SK-N-SH treated with all-trans-retinoic acid at 6 μM for 48 hours (cell line): ENCODE measurements at regions not wholly inside any gene's neighbourhood (a gene's known extent, or its start where the extent isn't known, plus 50 kb on each side); places are given as distances from the start of the nearest gene placed in this dataset.

Source experiments
- ATAC-seq: fragments of 200-7000 bp; cut with Tn5 transposase; 3 replicates; pipeline ENCODE4 v1.9.1; 2020; ENCODE audit warnings: mild to moderate bottlenecking, moderate library complexity
- ARNTL ChIP-seq: fragments of 450-650 bp; formaldehyde crosslinking; IDR thresholded peaks from 2 replicates; pipeline ENCODE4 v1.5.0; 2020; ENCODE audit warnings: low read depth, mild to moderate bottlenecking, moderate library complexity, borderline replicate concordance
- BACH2 ChIP-seq: fragments of 250-450 bp; sonication (Bioruptor Pico); IDR thresholded peaks from 2 replicates; pipeline ENCODE4 v1.9.0; 2021; ENCODE audit warnings: mild to moderate bottlenecking, borderline replicate concordance
- CREB5 ChIP-seq: fragments of 250-450 bp; sonication (Bioruptor Pico); IDR thresholded peaks from 2 replicates; pipeline ENCODE4 v1.5.1; 2020; ENCODE audit warnings: low read depth, mild to moderate bottlenecking, moderate library complexity
- CSRNP3 ChIP-seq: fragments of 250-450 bp; sonication (Bioruptor Pico); IDR thresholded peaks from 2 replicates; pipeline ENCODE4 v1.5.1; 2021; ENCODE audit warnings: mild to moderate bottlenecking, moderate library complexity
- ESRRG ChIP-seq: fragments of 250-450 bp; sonication (Bioruptor Pico); IDR thresholded peaks from 2 replicates; pipeline ENCODE4 v1.6.1; 2021; ENCODE audit warnings: mild to moderate bottlenecking
- GLIS3 ChIP-seq: fragments of 250-450 bp; sonication (Bioruptor Pico); IDR thresholded peaks from 2 replicates; pipeline ENCODE4 v1.5.0; 2020; ENCODE audit warnings: mild to moderate bottlenecking, moderate library complexity
- ISL1 ChIP-seq: fragments of 250-450 bp; sonication (Bioruptor Pico); IDR thresholded peaks from 2 replicates; pipeline ENCODE4 v2.1.2; 2022; ENCODE audit warnings: mild to moderate bottlenecking, moderate library complexity
- OSR1 ChIP-seq: fragments of 250-450 bp; sonication (Bioruptor Pico); IDR thresholded peaks from 2 replicates; pipeline ENCODE4 v1.8.0; 2022; ENCODE audit warnings: moderate library complexity, mild to moderate bottlenecking, inconsistent platforms
- POU6F1 ChIP-seq: fragments of 250-450 bp; sonication (Bioruptor Pico); IDR thresholded peaks from 2 replicates; pipeline ENCODE4 v1.8.0; 2021; ENCODE audit warnings: low read depth, mild to moderate bottlenecking, moderate library complexity, borderline replicate concordance
- PPARA ChIP-seq: fragments of 250-450 bp; sonication (Bioruptor Pico); IDR thresholded peaks from 2 replicates; pipeline ENCODE4 v1.5.0; 2020; ENCODE audit warnings: mild to moderate bottlenecking, borderline replicate concordance
- RARB ChIP-seq: fragments of 250-450 bp; sonication (Bioruptor Pico); IDR thresholded peaks from 2 replicates; pipeline ENCODE4 v1.8.0; 2021; ENCODE audit warnings: mild to moderate bottlenecking, moderate library complexity
- TCF4 ChIP-seq: fragments of 250-450 bp; sonication (Bioruptor Pico); IDR thresholded peaks from 2 replicates; pipeline ENCODE4 v1.8.0; 2021; ENCODE audit warnings: mild to moderate bottlenecking, moderate library complexity, borderline replicate concordance
- TOX ChIP-seq: fragments of 250-450 bp; sonication (Bioruptor Pico); IDR thresholded peaks from 2 replicates; pipeline ENCODE4 v1.8.0; 2021; ENCODE audit warnings: mild to moderate bottlenecking, moderate library complexity, borderline replicate concordance
- TSHZ2 ChIP-seq: fragments of 250-450 bp; sonication (Bioruptor Pico); IDR thresholded peaks from 2 replicates; pipeline ENCODE4 v1.5.0; 2020; ENCODE audit warnings: mild to moderate bottlenecking, moderate library complexity
- ZC3H10 ChIP-seq: fragments of 250-450 bp; sonication (Bioruptor Pico); IDR thresholded peaks from 2 replicates; pipeline ENCODE4 v1.5.1; 2021; ENCODE audit warnings: mild to moderate bottlenecking, moderate library complexity
- ZFP3 ChIP-seq: fragments of 250-450 bp; sonication (Bioruptor Pico); IDR thresholded peaks from 2 replicates; pipeline ENCODE4 v1.5.0; 2020; ENCODE audit warnings: mild to moderate bottlenecking, moderate library complexity
- ZFP30 ChIP-seq: fragments of 450-650 bp; formaldehyde crosslinking; IDR thresholded peaks from 2 replicates; pipeline ENCODE4 v1.5.0; 2022; ENCODE audit warnings: mild to moderate bottlenecking, moderate library complexity
- ZNF565 ChIP-seq: fragments of 450-650 bp; formaldehyde crosslinking; conservative IDR thresholded peaks from 2 replicates; pipeline ENCODE4 v1.5.0; 2020; ENCODE audit warnings: low read depth, mild to moderate bottlenecking, moderate library complexity
- ZNF70 ChIP-seq: fragments of 450-650 bp; formaldehyde crosslinking; IDR thresholded peaks from 2 replicates; pipeline ENCODE4 v1.5.0; 2020; ENCODE audit warnings: mild to moderate bottlenecking, moderate library complexity

GRCh38 chr15:47402829-47403228 is 314.5 kb upstream of the SEMA6D start:
- TF ChIP-seq ZFP30 = no peak
- TF ChIP-seq POU6F1 (CRISPR knock-in tag) = no peak
- TF ChIP-seq ZFP3 = no peak
- no peak for TF ChIP-seq ZNF70
- no peak for TF ChIP-seq ISL1 (CRISPR knock-in tag)
- ATAC-seq = no peak

GRCh38 chr15:47404877-47405276 is 312.4 kb upstream of the SEMA6D start:
- no peak for TF ChIP-seq BACH2 (CRISPR knock-in tag)
- no peak for TF ChIP-seq OSR1 (CRISPR knock-in tag)
- no peak for TF ChIP-seq TSHZ2 (CRISPR knock-in tag)
- TF ChIP-seq CSRNP3 (CRISPR knock-in tag) = no peak
- TF ChIP-seq CREB5 (CRISPR knock-in tag) = no peak
- TF ChIP-seq ESRRG = no peak
- TF ChIP-seq RARB = no peak
- no peak for TF ChIP-seq GLIS3 (CRISPR knock-in tag)
- TF ChIP-seq ZC3H10 = no peak
- TF ChIP-seq TOX (CRISPR knock-in tag) = no peak
- no peak for TF ChIP-seq ISL1 (CRISPR knock-in tag)
- no peak for TF ChIP-seq TCF4 (CRISPR knock-in tag)
- no peak for ATAC-seq

GRCh38 chr15:47405365-47406162 is 311.7 kb upstream of the SEMA6D start:
- no peak for ATAC-seq
- TF ChIP-seq CSRNP3 (CRISPR knock-in tag) = no peak
- no peak for TF ChIP-seq ESRRG
- no peak for TF ChIP-seq GLIS3 (CRISPR knock-in tag)
- TF ChIP-seq, all 23 proteins: peak for 0

GRCh38 chr15:47407692-47408091 is 309.6 kb upstream of the SEMA6D start:
- TF ChIP-seq ZFP3 = no peak
- TF ChIP-seq POU6F1 (CRISPR knock-in tag) = no peak
- no peak for TF ChIP-seq PPARA (CRISPR knock-in tag)
- no peak for TF ChIP-seq GLIS3 (CRISPR knock-in tag)
- no peak for TF ChIP-seq ESRRG
- no peak for TF ChIP-seq ZC3H10
- no peak for TF ChIP-seq TCF4 (CRISPR knock-in tag)
- TF ChIP-seq CREB5 (CRISPR knock-in tag) = no peak
- TF ChIP-seq ZFP30 = no peak
- no peak for TF ChIP-seq ZNF565 (CRISPR knock-in tag)
- no peak for TF ChIP-seq TOX (CRISPR knock-in tag)
- TF ChIP-seq OSR1 (CRISPR knock-in tag) = no peak
- no peak for TF ChIP-seq ARNTL (CRISPR knock-in tag)
- no peak for ATAC-seq
